ENCODE measurements at regions not wholly inside any gene's neighbourhood (a gene's known extent, or its start where the extent isn't known, plus 50 kb on each side); places are given as distances from the start of the nearest gene placed in this dataset.
A peak's percentile ranks its signal among the peaks of the same experiment; 100 is the strongest.
"Not testable (repeated sequence)": the region's sequence is repeated elsewhere in the genome, so short reads cannot be mapped to it uniquely, and the experiment has no call there.

DNA sequence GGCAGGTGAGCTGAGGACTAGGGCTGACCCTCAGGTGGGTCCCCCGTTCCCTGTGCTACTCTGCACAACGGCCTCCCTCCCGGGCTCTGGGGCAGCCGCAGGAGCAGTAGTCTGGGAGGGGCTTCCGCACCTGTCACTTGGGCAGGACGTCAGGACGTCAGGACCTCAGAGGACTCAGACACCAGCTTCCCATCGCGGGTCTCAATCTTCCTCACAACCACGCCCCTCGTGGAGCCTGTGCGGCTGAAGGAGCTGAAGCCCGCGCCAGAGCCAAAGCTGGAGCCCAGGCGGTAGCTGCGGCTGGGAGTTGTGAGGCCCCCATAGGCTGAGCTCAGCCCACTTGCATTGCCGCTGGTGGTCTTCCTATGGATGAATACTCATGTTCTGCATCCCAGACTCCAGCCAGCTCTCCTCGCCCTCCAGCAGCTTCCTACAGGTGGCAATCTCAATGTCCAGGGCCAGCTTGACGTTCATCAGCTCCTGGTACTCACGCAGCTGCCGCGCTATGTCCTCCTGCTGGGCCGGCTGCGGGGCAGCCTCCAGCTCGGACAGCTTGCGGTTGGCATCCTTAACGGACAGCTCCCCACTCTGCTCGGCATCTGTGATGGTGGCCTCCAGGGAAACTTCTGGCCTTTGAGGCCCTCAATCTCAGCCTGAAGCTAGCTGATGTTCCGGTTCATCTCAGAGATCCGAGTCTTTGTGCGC lies 381.4 kb upstream of the RGMB start:
- DNase-seq = no peak

DNA sequence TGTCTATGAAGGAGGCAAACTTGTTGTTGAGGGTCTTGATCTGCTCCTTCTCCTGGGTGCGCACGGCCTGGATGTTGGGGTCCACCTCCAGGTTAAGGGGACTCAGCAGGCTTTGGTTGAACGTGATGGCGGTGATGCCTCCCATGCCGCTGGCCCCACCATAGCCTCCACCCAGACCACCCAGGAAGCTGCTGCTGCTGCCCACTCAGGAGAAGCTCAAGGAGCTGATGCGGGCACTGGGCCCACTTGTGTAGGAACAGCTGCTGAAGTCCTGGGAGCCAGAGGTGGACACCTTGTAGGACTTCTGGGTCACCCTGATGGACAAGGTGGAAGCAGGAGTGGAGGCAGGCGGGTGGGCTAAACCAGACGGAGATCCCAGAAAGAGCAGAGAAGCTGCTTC lies 380.3 kb upstream of the RGMB start:
- not testable (repeated sequence) for DNase-seq

DNA sequence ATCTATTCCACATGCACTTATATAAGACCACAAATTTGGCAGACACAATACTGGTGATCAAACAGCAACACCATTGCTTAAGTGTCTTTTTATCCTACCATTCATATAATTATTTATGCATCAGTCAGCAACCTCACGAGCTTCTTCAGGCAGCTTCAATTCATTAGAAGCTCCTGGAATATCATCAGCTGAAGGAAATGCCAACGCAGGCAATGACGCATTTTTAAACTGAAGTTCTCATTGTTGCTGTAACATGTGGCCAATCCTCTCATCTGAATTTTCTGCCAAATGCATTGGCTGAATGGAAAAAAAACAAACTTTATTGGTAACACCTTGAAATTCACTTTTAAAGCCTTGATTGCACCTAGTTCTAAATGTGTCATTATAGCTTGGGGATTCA lies 376.4 kb upstream of the RGMB start:
- DNase-seq = no peak

DNA sequence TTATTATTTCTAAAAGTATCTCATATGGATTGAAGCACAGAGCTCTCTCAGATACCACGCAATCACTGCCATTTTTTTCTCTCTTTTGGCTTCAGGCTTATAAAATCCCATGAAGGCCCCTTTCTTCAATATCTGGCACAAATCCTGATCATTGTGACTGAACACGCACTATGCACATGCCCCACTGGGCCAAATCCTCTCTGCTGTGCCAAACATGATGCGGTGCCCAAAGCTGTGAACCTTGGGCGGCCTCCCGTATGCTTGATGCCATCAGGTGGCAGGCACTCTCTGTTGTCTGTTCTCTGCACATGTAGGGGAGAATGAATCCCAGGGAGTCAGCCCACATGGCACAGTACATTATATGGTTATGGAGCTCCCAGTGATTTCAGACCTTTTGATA lies 375.0 kb upstream of the RGMB start:
- DNase-seq = no peak

DNA sequence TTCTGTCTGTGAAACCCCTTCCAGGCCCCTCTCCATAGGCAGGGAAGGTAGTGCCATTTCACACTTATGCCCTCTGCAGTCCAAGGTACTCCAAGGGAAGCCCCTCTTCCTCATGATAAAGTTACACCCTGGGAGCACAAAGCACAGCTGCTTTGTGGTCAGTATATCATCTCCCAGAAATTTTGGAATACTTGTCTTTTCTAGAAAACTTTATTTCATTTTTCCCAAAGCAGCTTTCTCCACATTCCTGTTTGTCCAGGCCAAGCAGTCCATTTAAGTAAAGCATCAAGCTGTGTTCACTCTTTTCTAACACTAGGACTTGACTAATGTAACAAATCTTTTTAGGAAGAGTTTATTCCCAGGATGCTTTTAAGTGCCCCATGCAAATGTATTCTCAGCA lies 371.8 kb upstream of the RGMB start:
- no peak for DNase-seq

DNA sequence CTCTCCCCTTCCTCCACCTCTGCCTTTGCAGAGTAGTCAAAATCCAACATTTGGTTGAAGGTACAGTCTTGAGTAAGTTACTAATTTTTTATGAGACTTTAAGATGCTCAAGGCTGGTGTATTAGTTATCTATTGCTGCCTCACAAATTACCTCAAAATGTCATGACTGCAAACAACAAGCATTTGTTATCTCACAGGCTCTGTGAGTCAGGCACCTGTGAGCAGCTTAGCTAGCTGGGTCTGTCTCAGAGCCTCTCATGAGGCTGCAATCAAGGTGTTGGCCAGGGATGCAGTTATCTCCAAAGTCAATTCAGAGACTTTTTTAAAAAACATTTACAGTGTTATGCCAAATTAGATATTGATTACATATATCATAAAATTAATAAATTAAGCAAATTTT lies 371.3 kb upstream of the RGMB start:
- no peak for DNase-seq

DNA sequence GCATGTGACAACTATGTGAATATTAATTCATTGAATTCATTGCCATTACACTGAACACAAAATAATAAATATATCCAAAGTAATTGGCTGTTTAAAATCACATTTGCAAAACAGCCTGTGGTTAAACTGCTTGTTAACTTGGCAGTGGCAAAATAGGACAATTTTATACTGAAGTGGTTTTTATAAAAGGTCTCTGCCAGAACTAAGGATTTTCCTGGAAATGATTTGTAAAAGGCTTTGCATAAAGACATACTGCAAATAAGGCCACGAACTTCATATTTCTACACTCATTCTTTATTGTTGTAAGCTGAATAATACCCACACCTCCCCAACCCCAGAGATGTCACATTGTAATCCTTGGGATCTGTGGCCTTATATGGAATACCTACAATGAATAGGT lies 370.3 kb upstream of the RGMB start:
- peak; percentile 18 for DNase-seq

DNA sequence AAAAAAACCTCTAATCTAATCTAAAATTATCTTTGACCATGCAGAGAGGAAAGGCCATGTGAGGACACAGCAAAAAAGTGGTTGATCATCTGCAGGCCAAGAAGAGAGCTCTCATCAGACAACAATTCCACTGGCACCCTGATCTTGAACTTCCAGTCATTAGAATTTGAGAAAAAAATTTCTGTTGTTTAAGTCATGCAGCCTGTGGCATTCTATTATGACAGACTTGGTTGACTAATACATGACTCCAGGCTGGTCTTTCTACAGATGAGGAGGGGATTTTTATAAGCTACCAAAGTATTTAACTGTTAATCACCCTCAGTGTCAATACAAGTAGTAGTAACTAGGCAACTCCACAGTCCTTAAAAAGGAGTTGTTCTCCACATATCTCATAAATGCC lies 358.5 kb upstream of the RGMB start:
- no peak for DNase-seq

DNA sequence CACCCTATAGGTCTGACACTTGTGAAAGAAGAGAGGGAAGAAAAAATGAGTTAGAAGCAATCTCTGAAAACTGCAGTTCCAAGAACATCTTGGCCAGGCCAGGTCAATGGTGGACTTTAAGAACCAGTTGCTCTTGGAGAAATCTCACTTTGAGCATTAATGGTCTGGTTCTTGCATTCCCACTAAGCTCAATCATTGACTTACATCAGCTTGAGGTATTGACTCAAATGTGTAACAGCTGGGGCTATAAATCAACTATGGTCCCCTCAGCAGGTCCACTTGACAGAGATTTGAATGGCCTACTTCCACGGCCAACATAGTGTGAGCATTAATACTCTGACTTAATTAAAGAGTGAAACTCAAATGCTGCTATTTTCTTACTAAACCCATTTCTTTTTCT lies 357.8 kb upstream of the RGMB start:
- DNase-seq = no peak

DNA sequence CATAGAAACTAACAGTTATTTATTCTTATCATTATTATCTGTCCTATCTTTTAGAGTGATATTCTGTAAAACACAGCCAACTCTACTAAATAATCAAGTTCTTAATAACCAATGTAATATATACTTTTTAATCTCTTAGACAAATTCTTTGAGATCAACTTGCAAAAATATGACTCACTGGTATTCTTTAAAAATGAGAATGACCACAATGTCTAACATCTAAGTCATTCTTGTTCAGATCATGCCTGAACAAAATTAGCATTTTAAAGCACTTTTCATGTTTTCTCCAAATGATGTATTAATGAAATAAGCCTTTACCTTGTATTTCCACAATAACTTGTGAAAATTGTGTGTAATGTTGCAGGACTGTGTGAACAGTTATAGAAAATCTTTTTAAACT lies 356.9 kb upstream of the RGMB start:
- DNase-seq = no peak

DNA sequence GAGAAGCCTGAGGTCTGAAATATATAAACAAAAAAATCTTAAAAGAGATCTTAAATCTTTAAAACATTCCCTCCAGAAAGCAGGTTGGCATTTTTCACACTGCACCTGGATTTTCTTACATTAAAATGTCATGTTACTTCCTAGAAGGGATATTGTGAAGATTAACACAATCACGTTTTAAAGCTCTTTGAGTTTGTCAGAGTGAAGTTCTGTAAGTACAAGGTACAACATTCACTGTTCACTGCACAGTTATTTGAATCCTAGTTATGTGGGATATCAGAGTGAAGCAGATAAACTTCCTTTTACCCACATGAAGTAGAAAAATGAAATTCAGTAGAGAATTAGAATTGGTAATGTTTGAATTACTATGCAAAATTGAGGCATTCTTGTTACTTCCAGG lies 353.6 kb upstream of the RGMB start:
- no peak for DNase-seq

DNA sequence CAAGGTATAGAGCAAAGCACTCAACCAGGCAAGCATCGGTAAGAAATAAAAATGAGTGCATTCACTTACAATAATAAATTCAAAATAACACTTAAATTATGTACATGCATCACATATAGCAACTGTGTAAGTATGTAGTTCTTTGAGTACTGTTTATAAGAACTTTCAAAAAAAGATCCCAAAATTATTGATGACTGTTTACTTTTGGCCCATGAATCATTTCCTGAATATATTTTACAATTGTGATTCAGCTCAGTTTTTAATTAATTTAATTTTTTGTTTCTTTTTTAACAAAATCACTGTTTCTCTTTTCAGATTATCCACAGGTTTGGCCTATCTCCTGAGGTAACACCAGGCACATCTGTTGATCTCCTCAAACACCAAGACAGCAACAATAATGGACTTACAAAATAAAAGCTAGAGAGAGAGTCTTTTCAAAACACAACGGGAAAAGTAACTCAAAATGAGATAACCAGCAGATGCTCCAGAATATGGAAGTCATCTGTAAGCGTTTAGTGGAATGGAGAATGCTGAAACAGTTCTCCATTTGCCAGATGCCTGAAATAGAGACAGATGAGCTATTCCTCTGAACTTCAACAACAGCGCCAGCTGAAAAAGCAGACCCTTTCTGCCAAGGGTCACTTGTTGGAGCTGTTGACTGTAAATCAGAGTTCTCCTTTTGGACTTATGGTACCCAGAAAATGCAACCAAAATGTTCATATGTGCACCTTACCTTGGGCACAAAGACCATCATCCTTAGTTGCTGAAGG lies 348.6 kb upstream of the RGMB start:
- DNase-seq = peak; percentile 64

DNA sequence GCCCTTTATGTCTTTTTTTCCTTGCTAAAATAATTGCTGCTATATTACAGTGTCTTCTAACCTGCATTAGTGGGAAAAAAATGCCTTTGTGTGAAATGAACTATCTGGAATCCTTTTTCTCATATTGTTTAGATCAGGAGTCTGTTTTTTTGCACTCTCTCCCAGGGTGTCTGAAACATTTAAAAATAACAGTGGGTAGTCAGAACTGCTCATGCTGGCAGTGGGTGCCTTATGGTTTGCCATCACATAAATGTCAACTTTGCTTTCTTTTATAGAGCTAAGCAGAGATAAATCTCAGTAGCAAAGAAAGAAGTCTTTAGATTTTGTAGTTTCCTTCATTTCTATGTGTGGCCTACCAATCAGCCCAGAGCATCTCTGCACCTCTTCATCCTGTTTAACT lies 347.8 kb upstream of the RGMB start:
- DNase-seq = no peak

DNA sequence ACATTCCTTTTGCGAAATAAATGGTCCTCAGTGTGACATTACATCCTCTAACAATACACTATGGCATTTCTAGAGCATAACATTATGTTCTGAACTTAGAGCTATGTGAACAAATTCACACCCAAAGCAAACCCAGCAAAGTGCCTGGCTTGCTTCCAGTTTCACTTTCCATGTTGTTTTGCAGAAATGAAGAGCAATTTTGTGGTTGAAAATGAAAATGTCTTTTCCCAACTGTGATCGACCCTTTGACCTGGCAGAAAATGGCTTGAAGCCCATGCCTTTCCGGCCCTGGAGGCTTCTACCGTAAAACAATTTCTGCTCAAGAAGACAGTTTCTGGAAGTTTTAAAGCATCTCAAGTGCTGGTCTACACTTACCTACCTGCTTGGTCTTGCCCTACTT lies 344.7 kb upstream of the RGMB start:
- DNase-seq = peak; percentile 16

DNA sequence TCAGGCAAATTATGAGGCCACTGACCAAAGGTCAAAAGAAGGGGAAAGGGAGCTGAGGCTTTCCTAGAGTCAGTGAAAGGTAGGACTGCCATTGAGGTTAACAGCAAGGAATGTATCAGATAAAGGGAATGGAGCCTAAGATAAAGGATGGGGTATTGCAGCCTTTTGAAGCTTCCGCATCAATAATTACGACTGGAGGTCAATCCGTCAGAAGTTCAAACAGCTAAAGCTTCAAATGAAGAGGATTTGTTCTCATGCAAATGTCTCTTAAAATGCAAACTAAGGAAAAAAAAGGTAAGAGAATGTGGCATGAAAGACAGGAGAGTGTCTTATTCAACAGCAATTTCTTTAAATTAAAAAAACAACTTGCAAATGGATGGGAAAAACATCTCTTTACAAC lies 341.1 kb upstream of the RGMB start:
- no peak for DNase-seq

DNA sequence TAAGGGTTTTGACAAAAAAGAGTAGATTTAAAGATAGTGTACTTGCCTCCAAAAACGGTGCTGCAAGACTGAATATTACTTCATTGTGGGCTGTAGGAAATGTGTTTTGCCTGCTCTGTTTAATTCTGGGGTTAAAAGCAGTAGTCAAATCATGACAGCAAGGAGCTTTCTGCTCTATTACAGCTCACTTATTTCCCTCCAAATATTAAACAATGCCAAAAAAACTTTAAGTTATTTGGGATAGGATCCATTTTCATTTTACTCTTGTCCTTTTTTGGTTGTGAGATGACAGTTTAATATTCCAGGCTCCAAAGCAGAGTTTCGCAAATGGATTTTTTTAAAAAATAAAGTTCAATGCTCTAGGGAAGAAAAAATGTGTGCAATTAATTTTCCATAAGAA lies 340.4 kb upstream of the RGMB start:
- no peak for DNase-seq

DNA sequence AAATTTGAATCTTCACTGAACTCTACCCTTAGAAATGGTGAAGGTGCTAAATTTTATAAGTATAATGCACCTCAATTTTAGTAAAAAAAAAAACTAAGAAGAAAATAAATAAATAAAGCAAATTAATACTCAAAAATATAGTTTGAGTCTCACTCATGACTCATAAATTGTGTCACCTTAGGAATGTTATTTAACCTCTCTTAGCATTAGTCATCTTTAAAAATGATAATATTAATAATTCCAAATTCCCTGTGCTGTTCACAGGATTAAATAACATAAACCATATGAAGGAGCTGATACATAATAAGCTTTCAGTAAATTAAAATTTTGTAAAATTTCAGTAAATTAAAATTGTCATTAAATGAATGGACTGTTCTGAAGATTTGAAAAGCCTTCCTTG lies 339.8 kb upstream of the RGMB start:
- no peak for DNase-seq

DNA sequence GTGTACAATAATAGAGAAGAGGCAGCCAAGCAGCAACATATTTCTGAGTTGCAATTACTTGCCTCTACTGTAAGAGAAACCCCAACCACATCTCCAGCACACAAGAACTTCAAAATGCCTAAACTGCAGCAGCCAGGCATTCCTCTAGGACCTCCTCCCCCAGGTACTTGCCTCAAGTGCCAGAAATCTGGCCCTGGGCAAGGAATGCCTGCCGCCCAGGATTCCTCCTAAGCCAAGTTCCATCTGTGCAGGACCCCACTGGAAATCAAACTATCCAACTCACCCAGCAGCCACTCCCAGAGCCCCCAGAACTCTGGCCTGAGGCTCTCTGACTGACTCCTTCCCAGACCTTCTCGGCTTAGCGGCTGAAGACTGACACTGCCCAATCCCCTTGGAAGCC lies 336.8 kb upstream of the RGMB start:
- no peak for DNase-seq

DNA sequence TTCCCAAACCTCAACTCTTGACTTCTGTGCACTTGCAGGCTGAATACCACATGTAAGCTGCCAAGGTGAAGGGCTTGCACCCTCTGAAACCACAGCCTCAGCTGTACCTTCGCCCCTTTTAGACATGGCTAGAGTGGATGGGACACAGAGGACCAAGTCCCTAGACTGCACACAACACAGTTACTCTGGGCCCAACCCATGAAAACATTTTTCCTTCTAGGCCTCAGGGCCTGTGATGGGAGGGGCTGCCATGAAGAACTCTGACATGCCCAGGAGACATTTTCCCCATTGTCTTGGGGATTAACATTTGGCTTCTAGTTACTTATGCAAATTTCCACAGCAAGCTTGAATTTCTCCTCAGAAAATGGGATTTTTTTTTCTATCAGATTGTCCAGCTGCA lies 331.0 kb upstream of the RGMB start:
- no peak for DNase-seq

DNA sequence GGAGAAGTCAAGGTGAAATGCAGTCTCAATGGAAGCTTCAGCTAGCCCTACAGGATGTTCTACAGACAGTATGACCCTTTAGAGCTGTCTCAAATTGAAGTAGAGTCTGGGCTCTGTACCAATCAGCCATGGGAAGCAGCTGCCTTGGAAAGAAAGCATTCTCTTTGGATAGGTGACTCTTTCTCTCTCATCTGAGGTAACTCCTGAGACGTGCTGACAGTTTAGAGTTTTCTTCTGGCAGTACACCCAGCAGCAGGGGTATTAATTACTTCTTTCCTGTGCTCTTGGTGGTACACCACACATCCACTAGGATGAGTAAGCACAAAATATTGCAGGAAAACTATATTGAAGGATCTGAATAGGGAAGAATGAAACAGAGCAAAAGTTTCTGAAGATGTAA lies 329.6 kb upstream of the RGMB start:
- DNase-seq = no peak

DNA sequence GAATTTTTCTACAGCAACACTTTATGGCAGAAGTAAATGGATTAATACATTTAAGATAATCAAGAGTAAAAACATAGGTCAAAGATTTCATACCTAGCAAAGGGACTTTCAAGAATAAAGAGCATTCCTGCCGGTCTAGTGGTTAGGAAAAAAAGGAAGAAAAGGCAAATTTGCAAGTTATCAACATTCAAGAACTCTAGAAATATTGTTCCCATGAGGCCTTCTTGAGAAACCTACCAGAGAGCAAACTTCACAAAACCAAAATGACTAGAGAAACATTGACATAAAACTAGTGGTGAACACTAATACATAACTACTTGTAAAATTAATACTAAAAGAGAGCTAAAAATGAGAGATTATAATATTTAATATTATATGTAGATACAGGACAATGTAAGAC lies 320.2 kb upstream of the RGMB start:
- no peak for DNase-seq

DNA sequence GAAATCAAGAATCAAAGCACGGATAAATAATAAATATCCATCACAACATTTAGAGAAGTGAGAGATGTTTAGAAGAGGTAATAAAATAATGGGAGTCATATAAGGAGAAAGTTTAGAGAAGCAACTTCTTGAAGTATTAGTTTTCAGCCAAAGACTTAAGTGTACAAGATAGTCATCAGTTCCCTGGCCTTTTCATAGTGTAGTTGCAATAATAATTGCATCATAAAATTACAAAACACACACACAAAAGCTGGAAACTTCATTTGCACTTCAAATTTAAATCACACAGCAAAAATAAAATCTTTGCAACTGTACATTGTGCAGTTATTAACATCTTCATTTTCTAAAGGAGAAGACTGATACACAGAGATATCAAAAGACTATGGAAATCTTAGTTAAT lies 319.1 kb upstream of the RGMB start:
- DNase-seq = no peak

DNA sequence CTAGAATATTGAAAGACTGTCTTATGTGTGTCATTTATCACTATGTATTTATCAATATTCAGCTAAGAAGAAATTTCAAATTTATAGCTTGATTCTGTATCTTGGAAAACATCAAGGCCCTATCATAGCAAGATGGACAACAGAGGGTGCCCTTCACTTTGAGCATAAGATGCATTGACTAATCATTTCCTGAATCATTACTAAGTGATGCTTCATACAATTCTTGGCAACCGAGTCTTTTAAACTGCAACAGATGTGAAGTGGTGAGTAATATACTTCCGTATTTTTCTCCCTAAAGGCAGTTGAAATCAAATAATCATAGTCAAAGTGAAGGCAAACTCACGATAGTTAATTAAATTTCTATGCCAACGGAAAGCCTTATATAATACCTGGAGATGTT lies 318.6 kb upstream of the RGMB start:
- DNase-seq = peak; percentile 67

DNA sequence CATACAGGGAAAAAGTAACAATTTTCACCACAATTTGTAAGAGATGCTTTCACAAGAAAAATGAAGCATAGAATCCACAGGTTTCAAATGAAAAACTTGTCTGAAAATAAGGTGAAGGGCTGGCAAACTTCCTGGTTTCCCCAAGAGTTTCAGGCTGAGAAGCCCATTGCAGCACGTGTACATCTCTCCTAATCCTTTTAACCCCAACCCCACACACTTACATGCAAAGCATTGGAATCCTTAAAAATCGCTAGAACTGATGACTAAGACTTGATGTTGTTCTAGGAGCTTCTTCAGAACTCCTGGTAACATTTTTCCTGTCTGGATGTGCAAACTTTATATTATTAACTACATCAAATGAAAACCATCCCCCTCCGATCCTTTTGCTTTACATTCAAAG lies 317.8 kb upstream of the RGMB start:
- DNase-seq = no peak

DNA sequence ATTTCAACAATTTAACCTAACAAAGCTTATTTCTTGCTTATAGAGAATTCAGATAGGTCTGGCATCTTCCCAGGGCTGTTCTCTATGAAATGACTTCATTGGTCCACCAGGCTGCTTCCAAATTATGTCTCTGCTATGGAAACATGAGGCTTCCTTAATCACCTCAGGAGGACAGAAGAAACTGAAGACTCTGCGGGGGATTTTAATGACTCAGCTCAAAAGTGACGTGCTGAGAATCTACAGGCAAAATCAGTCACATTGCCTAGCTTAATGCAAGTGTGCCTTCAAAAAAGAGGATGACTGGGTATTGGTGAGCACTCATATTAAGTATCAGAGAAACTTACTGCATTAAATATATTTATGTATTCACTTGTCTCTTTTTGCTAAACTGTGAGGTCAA lies 315.5 kb upstream of the RGMB start:
- DNase-seq = no peak
